Parathyroid adenoma (tissue), 2 donors: ENCODE measurements at regions not wholly inside any gene's neighbourhood (a gene's known extent, or its start where the extent isn't known, plus 50 kb on each side); places are given as distances from the start of the nearest gene placed in this dataset.

ENCODE experiments used
- H2AFZ ChIP-seq: fragments of 300-600 bp; sonication (generic); one replicate; pipeline ENCODE4 v1.7.0; 2017; ENCODE audit warnings: antibody characterized with exemption, mild to moderate bottlenecking
- H3K27ac ChIP-seq: fragments of 300-600 bp; sonication (generic); one replicate; pipeline ENCODE4 v1.7.0; 2017
- H3K27me3 ChIP-seq: fragments of 300-600 bp; sonication (generic); one replicate; pipeline ENCODE4 v1.7.0; 2017; ENCODE audit warnings: low read length; ENCODE audit not compliant: control insufficient read depth, insufficient read depth
- H3K36me3 ChIP-seq: fragments of 300-600 bp; sonication (generic); one replicate; pipeline ENCODE4 v1.7.0; 2017; ENCODE audit warnings: low read length; ENCODE audit not compliant: control insufficient read depth, insufficient read depth
- H3K4me1 ChIP-seq: fragments of 300-600 bp; sonication (generic); one replicate; pipeline ENCODE4 v1.7.0; 2017; ENCODE audit warnings: control low read depth
- H3K4me2 ChIP-seq: fragments of 300-600 bp; sonication (generic); one replicate; pipeline ENCODE4 v1.7.0; 2017; ENCODE audit warnings: low read length
- H3K4me3 ChIP-seq: fragments of 300-600 bp; sonication (generic); one replicate; pipeline ENCODE4 v1.7.0; 2017; ENCODE audit warnings: low read depth, low read length
- H3K79me2 ChIP-seq: fragments of 300-600 bp; sonication (generic); one replicate; pipeline ENCODE4 v1.7.0; 2017; ENCODE audit warnings: control low read depth
- H3K9ac ChIP-seq: fragments of 300-600 bp; sonication (generic); one replicate; pipeline ENCODE4 v1.7.0; 2017; ENCODE audit warnings: mild to moderate bottlenecking
- H3K9me3 ChIP-seq: fragments of 300-600 bp; sonication (generic); one replicate; pipeline ENCODE4 v1.7.0; 2017; ENCODE audit warnings: low read length; ENCODE audit not compliant: control insufficient read depth
- CTCF ChIP-seq: fragments of 300-600 bp; sonication (generic); IDR thresholded peaks from one replicate; pipeline ENCODE4 v1.7.0; 2017; ENCODE audit warnings: antibody characterized with exemption, mild to moderate bottlenecking
- donor health status: primary hyperparathyroidism.

- H3K27me3 ChIP-seq: no peaks in the 10 kb centered on the region
- H3K4me3 ChIP-seq: no peak overlapping the region
- H3K36me3 ChIP-seq: no peaks in the 10 kb centered on the region
- H3K9ac ChIP-seq: no peak overlapping the region
- H2AFZ ChIP-seq: no peak overlapping the region
- no peaks in the 10 kb centered on the region for H3K79me2 ChIP-seq
- H3K4me1 ChIP-seq: no peaks in the 10 kb centered on the region
- no peak for TF ChIP-seq CTCF
- H3K9me3 ChIP-seq: no peaks in the 10 kb centered on the region
- no peak overlapping the region for H3K4me2 ChIP-seq
- no peak overlapping the region for H3K27ac ChIP-seq
Measured at GRCh38 chr10:78567680-78568455, 500.9 kb upstream of the ZMIZ1 start.

- Histone ChIP-seq H3K79me2 (no peaks in the 10 kb centered on the region), H3K4me2 (no peak overlapping the region), H3K36me3 (no peaks in the 10 kb centered on the region), H3K27ac (no peak overlapping the region), H3K27me3 (no peaks in the 10 kb centered on the region), H3K9ac (no peak overlapping the region), H3K9me3 (no peaks in the 10 kb centered on the region), H3K4me1 (no peaks in the 10 kb centered on the region), H3K4me3 (no peak overlapping the region), H2AFZ (no peak overlapping the region)
- no peak for TF ChIP-seq CTCF
Measured at GRCh38 chr10:78568620-78569019, 500.1 kb upstream of the ZMIZ1 start.

- Histone ChIP-seq H3K9ac (no peak overlapping the region), H3K9me3 (no peaks in the 10 kb centered on the region), H3K27ac (no peak overlapping the region)
Measured at GRCh38 chr10:78570633-78571235, 498.0 kb upstream of the ZMIZ1 start.

GRCh38 chr10:78571286-78571685 is 497.5 kb upstream of the ZMIZ1 start:
- TF ChIP-seq CTCF: no peak
- no peak overlapping the region for H3K4me3 ChIP-seq
- no peaks in the 10 kb centered on the region for H3K4me1 ChIP-seq
- no peak overlapping the region for H3K9ac ChIP-seq
- H3K27ac ChIP-seq: no peak overlapping the region
- H3K9me3 ChIP-seq: no peaks in the 10 kb centered on the region
- H3K27me3 ChIP-seq: no peaks in the 10 kb centered on the region
- H3K36me3 ChIP-seq: no peaks in the 10 kb centered on the region
- H3K79me2 ChIP-seq: no peaks in the 10 kb centered on the region
- no peak overlapping the region for H3K4me2 ChIP-seq
- H2AFZ ChIP-seq: no peak overlapping the region

More at GRCh38 chr10:78570633-78571235, 498.0 kb upstream of the ZMIZ1 start:
- no peaks in the 10 kb centered on the region for H3K4me1 ChIP-seq
- no peaks in the 10 kb centered on the region for H3K36me3 ChIP-seq
- no peaks in the 10 kb centered on the region for H3K27me3 ChIP-seq
- H3K79me2 ChIP-seq: no peaks in the 10 kb centered on the region
- no peak overlapping the region for H3K4me3 ChIP-seq
- no peak overlapping the region for H2AFZ ChIP-seq
- no peak overlapping the region for H3K4me2 ChIP-seq
- no peak for TF ChIP-seq CTCF

GRCh38 chr10:78571891-78572290 is 496.9 kb upstream of the ZMIZ1 start:
- Histone ChIP-seq H3K27me3 (no peaks in the 10 kb centered on the region), H3K36me3 (no peaks in the 10 kb centered on the region), H3K27ac (no peak overlapping the region), H3K4me1 (no peaks in the 10 kb centered on the region), H3K4me2 (no peak overlapping the region), H3K9ac (no peak overlapping the region), H3K79me2 (no peaks in the 10 kb centered on the region), H3K4me3 (no peak overlapping the region), H3K9me3 (no peaks in the 10 kb centered on the region), H2AFZ (no peak overlapping the region)
- no peak for TF ChIP-seq CTCF
